GM18498 (cell line): ENCODE measurements at regions not wholly inside any gene's neighbourhood (a gene's known extent, or its start where the extent isn't known, plus 50 kb on each side); places are given as distances from the start of the nearest gene placed in this dataset.

Experiments
- ATAC-seq: cut with Tn5 transposase; IDR thresholded peaks from one replicate; pipeline ENCODE4 v1.9.1; 2021; ENCODE audit warnings: mild to moderate bottlenecking, moderate library complexity; ENCODE audit not compliant: unreplicated experiment

DNA sequence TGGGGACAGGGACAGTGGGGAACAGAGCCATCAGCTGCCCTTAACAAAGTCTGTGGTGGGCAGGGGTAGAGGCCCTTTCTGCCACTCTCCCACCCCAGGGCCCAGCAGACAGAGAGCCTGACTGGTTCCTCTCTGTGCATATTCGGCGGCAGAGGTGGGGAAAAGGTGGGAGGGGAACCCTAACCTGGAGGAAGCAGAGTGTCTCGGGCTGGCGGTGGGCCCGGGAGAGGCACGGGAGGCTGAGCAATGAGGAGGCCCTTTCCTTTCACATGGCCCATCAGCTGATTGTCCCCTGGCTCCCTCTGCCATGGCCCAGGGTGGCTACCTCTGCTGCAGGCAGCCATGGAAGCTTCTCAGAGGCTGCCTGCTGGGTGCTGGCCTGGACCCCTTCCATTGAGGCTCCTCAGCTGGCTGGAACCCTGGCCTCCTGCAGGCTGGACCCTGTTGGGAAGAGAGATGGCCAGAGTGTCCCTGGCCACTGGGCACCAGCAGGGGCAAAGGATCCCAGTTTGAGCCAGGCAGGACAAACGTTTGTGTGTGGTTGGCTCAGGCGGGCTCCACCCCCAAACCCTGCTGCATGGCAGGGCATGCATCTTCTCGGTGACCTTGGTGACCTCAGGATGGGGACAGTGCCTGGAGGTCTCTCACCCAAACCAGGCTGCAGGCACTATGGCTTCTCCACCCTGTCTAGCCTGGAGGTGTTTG, 202.8 kb upstream of the ZNF536 start:
- ATAC-seq: no peak

DNA sequence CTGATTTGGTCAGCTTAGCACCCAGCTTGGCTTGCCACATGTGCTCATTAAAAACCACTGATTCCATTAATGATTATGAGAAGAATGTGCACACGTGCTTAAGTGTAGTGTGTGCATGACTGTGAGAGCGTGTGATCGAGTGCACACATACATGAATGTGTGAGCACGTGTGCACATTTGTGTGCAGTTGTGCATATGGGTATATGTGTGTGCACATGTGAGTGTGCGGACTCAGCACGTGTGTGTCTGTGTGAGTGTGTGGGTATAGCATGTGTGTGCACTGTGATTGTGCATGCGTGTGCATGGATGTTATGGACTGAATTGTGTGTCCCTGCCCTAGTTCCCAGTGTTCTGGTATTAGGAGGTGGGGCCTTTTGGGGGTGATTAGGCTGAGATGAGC, 202.1 kb upstream of the ZNF536 start:
- ATAC-seq: no peak

DNA sequence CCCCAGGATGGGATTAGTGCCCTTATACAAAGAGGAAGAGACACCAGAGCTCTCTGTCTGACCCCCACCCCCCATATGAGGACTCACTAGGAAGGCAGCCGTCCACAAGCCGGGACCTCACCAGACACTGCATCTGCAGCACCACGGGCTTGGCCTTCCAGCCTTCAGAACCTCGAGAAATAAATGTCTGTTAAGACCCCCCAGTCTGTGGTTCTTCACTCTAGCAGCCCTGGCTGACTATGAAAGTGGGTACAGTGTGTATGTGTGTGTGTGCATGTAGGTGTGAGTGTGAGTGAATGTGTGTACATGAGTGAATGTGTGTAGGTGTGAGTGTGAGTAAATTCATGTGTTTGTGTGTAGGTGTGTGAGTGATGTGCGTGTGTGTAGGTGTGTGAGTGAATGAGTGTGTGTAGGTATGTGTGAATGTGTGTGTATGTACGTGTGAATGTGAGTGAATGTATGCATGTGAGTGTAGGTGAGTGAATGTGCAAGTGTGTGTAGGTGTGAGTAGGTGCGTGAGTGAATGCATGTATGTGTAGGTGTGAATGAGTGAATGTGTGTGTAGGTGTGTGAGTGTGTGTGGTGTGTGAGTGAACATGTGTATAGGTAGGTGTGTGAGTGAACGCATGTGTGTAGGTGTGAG, 201.6 kb upstream of the ZNF536 start:
- no peak for ATAC-seq

DNA sequence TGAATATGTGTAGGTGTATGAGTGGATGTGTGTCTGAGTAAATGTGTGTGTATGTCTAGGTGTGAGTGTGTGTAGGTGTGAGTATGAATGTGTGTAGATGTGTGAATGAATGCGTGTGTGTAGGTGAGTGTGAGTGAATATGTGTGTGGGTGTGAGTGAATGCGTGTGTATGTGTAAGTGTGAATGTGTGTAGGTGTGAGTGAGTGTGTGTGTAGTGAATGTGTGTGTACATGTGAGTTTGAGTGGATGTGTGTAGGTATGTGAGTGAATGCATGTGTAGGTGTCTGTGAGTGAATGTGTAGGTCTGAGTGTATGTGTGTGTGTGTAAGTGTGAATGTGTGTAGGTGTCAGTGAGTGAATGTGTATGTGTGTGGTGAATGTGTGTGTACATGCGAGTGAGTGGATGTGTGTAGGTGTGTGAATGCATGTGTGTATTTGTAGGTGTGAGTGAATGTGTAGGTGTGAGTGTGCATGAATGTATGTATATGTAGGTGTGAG, 201.0 kb upstream of the ZNF536 start:
- ATAC-seq: no peak

DNA sequence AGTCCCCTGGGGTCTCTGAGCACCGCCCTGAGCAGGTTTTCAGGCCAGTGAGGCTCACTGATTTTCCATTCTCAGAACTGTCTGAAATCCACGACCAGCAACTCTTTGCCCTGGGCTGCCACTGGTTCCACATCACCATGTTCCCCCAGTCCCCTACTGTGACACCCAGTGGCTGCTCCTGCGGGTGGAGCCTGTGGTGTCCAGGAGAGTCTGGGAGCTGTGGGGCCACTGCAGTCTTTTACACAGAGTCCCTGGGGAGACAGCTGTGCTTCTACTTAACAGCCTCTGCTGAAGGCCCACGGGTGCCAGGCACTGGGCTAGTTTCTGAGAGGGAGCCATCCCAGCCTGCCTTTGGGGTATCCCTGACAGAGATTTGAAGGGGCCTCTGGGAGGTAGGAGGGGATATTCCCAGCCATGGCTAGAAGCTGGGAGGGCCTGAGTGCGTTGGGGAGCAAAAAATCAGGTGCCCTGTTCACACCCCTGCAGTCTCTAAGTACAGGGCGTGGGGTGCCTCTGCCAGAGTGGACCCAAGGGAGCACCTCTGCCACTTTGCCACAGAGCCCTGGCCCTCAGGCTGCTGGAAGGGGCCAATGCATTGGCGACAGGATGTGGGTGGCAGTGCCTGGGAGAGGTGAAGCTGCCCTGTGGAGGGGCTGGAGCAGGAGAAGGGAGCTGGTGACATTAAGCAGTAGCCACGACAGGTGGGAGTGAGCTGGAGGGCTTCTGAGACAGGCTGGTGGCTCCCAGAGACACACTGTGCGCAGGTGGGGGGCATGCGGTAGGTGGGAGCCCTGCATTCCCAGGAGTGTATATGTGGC, 200.2 kb upstream of the ZNF536 start:
- ATAC-seq: no peak

DNA sequence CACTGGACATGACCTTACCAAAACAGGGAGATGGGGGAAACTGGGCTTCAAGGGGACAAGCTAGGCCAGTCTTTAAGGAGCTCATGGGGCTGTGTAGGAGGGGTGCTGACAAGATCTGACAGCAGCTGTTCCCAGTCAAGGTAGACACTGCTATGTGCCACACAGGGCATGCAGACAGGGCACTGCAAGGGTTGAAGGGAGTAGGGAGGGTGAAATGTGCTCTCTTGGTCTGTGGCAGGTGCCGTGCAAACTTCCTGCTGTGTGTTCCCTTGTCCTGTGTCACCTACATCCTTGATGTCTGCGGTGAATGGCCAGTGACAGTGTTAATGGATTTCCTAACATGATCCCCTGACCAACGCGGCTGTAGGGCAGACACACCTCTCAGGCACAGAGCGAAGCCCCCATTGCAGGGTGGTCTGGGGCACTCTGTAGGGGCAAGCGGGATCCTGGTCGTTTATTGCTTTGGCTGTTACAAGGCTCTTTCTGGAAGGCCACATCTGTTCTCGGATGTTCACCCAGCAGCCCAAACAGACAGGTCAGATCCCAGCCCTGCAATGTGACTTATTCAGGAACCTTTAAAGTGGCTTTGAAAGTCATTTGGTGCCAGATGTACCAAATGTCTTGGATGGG, 199.5 kb upstream of the ZNF536 start:
- ATAC-seq: no peak

DNA sequence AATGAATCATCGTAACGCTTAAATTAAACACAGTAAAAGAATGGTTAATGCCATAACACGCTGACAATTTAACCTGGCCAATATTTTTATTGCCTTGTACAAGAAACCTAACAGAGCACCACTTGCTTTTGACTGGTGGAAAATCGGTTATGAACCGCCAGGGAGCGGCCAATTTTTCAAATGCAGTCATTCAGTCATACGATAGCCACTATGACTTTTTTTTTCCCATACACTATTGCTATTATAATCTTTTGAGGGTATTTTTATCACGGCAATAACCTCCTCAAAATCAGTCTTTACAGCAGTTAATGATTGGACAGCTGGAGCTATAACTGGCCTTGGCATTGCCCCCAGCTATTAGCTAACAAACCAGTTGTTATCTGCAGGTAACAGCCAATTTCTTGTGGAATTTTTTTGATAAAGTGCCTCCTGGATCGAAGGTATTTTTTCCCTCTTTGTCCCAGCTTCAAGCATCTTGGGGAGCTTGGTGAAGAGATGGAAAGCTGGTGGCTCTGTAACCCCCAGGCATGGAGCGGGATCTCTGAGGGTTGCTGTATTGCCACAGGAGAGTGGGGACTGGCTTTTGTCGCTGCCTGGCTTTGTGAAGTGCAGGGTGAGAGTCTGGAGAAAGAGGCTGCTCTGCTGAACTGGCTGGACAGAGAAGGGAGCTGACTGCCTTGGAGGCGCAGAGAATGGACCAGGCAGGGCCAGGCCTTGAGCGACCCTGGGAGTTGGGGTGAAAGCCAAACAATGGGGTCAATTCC, 198.4 kb upstream of the ZNF536 start:
- no peak for ATAC-seq

DNA sequence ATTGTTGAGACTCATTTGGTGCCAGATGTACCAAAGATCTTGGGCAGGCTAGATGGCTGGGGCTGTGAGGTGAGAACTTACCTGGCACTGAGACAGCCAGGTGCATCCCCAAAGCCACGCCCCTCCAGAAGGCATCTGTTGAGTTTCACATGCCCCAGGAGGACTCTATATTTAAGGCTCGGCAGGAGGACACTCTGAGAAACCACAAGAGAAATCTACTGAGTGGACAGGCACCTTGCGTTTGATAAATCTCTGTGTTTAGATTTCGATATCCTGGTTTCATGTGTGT, 197.9 kb upstream of the ZNF536 start:
- no peak for ATAC-seq

DNA sequence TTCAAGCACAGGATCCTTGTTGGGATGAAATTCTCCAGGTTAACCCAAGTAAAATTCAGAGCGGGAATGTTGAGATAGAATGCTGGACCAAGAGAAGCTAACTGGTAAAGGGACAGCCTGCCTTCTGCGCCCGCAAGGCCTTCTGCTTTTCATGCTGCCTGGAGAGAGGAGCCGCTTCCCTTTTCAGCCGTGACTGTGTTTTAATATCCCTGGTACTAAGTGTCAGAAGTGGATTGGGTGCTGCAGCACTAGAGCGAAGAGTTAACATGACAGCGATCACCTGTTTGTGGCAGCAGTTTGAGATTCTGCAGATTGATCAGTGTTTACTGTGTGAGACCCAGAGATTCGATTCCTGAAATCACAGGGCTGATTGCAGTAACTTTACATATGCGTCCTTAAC, 197.4 kb upstream of the ZNF536 start:
- no peak for ATAC-seq

DNA sequence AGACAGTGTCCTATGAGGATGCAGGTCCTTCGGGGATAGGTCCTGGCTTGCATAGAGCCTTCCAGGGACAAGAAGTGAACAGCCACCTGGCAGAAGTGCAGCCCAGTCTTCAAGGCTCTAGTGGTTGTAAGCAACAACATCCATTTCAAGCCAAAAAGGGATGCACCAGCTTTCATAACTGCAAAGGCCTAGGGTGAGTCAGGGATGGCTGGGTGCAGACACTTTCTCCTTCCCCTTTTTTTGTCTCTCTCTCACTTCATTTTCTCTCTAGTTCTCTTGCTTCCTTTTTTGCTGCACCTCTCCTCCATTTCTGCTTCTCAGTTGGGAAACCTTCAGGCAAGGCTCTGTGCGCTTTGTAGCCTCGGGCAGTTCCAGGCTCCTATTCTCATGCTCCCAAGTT, 196.2 kb upstream of the ZNF536 start:
- ATAC-seq: no peak

DNA sequence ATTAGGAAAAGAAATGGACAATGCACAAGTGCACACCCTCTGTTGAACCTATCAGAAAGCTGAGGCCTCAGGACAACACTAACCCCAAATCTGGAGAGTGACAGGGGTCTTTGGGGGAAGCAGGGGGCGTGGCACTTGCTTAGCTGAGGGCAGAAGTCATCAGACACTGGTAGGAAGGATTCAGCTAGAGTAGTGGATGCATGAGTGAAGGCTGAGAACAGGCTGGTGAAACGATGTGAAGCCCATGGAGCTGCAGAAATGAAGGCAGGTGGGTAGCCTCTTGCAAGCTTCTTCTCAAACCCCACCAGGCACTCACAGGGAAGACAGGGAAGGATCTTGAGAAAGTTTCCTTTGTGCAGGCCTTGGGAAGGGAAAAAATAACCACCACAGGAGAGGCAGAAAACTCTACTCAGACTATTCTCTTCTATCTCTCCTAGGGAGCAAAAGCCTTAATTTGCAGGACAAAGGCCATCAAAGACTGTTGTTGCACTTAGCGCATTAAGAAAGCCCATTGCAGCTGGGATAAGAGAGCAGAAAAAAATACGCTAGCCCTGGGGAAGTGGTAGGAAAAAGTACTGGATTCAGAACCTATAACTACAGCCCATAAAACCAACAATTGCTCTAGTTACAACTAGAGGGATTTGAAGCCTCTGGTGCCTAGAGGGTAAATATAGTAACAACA, 193.3 kb upstream of the ZNF536 start:
- no peak for ATAC-seq

DNA sequence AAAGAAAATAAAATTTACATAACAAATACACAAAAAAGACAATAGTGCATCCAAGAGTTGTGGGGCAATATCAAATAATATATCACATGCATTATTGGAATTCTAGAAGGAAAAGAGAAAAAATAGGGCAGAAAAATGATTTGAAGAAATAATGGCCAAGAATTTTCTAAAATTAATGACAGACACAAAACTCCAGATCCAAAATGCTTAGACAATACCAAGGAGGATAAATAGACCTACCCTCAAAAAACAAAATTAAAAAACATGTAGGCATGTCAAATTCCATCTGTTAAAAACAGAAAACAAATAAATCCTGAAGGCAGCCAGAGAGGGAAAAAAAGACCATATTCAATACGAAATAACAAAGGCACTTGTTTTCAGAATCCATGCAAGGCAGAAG, 191.5 kb upstream of the ZNF536 start:
- no peak for ATAC-seq

DNA sequence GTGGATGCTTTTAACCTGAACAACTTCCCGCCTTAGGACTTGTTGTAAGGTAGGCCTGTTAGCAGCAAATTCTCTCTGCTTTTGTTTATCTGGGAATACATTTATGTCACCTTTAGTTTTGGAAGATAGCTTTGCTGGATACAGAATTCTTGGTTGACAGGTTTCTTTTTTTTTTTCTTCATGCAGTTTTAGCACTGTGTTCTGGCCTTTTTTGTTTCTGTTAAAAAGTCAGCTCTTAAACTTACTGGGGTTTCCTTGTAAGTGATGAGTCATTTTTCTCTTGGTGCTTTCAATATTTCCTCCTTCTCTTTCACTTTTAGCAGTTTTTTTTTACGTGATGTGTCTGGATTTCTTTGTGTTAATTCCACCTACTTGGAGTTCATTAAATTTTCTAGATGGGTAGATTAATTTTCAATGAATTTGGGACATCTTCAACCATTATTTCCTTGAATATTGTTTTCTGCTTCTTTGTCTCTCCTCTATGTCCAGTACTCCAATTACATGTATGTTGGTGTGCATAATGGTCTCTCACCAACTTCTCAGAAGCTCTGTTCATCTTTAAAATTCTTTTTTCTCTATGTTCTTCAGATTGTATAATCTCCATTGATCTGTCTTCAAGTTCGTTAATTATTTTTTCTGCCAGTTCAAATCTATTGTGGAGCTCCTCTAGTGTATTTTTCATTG, 188.2 kb upstream of the ZNF536 start:
- ATAC-seq: no peak

DNA sequence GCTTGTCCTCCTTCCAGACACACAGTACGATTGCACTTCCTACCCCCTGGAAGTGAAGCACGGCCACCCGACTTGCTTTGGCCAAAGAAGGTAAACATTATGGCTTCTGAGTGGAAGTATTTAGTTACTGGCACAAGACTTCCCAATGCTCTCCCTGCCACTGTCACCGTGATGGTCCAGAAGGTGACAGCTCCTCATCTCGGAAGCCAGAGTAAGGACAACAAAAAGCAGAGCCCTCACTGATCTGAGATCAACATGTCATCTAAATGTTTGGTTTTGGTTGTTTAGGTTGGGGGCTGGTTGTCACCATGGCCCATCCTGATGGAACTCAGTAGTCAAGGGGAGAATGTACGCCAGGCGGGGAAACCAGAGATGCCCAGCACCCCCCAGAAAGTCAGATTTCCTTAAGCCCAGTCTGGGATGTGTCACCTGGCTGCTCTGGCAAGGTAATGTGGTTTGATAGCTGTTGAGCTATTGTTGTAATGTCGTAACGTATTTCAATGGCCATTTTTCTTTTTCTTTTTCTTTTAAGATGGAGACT, 170.1 kb upstream of the ZNF536 start:
- ATAC-seq: no peak

DNA sequence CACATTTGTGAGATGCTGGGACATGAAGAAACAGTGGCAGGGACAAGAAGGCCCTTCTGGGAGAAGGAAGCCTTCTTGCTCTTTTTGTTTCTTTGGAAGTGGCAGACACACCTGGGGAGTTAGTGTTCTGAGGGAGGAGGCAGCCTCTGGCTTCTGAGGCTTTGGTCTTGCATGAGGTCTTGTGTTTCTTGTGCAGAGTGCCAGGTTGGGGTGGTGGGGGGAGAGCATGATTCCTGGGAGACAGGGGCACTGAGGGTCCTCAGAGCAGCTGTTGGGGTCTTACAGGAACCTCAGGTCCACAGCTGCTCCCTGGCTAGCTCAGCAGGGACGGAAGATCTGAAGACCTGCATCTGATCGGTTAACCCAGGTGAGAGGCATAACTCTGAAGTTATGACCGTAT, 167.5 kb upstream of the ZNF536 start:
- no peak for ATAC-seq

DNA sequence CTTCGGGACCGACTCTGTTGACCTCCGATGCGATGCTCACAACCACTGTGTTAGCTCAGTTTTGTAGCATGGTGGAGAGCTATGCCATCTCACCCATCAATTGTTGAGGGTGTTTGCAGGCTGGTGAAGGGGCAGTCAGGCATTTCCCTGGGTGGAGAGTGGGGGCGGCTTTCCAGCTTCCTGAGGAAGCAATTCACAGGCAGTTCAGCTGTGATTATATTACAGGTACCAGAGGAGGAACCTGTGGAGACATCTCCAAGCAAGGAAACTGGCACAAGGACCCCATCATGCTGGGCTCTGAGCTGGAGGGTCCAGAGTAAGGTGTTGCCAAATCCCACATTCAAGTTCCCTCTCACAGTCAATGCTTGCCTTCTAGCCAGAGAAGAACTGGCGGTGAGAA, 166.0 kb upstream of the ZNF536 start:
- ATAC-seq: no peak

DNA sequence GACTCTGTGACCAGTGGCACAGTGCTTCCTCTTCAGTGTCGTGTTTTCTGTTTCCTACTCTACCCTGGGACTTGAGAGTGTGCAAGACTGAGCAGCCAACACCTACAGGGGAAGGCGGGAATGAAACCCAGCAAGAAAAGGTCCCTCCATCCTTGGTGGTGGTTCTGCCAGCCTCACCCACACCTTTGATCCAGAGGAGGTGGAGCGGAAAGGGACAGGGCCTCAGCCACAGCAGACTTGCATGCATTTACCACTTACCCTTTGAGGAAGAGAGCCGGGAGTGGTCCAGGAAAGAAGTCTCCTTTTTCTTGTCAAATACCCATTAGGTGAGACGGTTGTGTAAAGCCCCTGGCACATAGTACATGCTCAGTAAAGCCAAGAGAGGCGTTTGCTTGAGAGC, 164.8 kb upstream of the ZNF536 start:
- no peak for ATAC-seq

DNA sequence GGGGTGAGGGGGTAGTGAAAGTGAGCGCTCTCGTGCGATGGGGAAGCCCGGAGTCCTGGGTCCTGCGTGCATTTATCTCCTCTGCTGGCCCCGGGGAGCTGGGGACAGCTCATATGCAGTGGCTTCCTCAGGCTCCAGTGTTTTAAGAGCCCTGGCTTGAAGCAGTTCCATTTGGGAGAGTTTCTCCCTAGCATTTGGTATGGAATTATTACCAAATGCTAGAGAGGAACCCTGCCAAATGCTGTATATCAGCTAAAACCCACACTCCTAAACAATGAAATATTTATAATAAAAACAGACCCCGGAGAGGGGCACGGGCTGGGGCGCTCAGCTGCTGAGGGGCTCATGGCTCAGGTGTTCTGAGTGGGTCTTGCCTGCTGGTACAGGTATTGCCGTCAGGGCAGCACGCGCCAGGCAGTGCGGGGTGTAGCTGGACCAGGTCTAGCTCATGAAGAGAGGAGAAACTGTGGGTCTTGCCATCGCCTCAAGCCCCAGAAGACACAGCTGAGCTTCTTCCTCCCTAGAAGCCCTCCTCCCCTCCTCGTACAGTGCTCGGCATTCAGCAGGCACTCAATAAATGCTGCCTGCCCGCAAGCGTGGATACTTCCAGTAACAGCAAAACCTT, 163.6 kb upstream of the ZNF536 start:
- ATAC-seq: no peak
